ENCODE measurements at regions not wholly inside any gene's neighbourhood (a gene's known extent, or its start where the extent isn't known, plus 50 kb on each side); places are given as distances from the start of the nearest gene placed in this dataset.

GRCh38 chr4:138710297-138710696 lies 305.3 kb upstream of the NOCT start:
- no peak overlapping the region for H3K4me3 ChIP-seq
- H3K27ac ChIP-seq (ENCODE audit: low read depth in 1 of 2, low read length in 1 of 2): no peak overlapping the region
- no peak for ATAC-seq (ENCODE audit: insufficient read depth, low FRiP score)
- no peaks in the 10 kb centered on the region for H3K36me3 ChIP-seq (ENCODE audit: control insufficient read depth in 4 of 4, insufficient read depth in 4 of 4, low read length in 4 of 4)
- no peak for DNase-seq
- H3K4me1 ChIP-seq (ENCODE audit: control insufficient read depth in 5 of 5, insufficient read depth in 5 of 5, low read length in 5 of 5): no peaks in the 10 kb centered on the region
- H3K27me3 ChIP-seq (ENCODE audit: control insufficient read depth in 3 of 3, insufficient read depth in 3 of 3, low read length in 2 of 3): no peaks in the 10 kb centered on the region
- no peaks in the 10 kb centered on the region for H3K9me3 ChIP-seq (ENCODE audit: control insufficient read depth in 4 of 4, insufficient read depth in 3 of 4, low read length in 3 of 4)
- no peak overlapping the region for H3K9ac ChIP-seq (ENCODE audit: insufficient read depth in 1 of 2, low read length in 2 of 2)
- 88 to 94% methylated on average over 7 of the region's 7 CpGs for WGBS, 2 donors
- no peak for TF ChIP-seq CTCF (IDR thresholded peaks at IDR 0.05; ENCODE audit: control extremely low read depth, extremely low read depth)

GRCh38 chr4:138709859-138710258 lies 305.7 kb upstream of the NOCT start:
- 92% methylated on average over 3 of the region's 3 CpGs for WGBS, 2 donors
- DNase-seq (no peak), ATAC-seq (ENCODE audit: insufficient read depth, low FRiP score) (no peak)
- no peak overlapping the region for H3K9ac ChIP-seq (ENCODE audit: insufficient read depth in 1 of 2, low read length in 2 of 2)
- H3K27me3 ChIP-seq (ENCODE audit: control insufficient read depth in 3 of 3, insufficient read depth in 3 of 3, low read length in 2 of 3): no peaks in the 10 kb centered on the region
- no peaks in the 10 kb centered on the region for H3K36me3 ChIP-seq (ENCODE audit: control insufficient read depth in 4 of 4, insufficient read depth in 4 of 4, low read length in 4 of 4)
- H3K27ac ChIP-seq (ENCODE audit: low read depth in 1 of 2, low read length in 1 of 2): no peak overlapping the region
- H3K9me3 ChIP-seq (ENCODE audit: control insufficient read depth in 4 of 4, insufficient read depth in 3 of 4, low read length in 3 of 4): no peaks in the 10 kb centered on the region
- no peak for TF ChIP-seq CTCF (IDR thresholded peaks at IDR 0.05; ENCODE audit: control extremely low read depth, extremely low read depth)
- H3K4me1 ChIP-seq (ENCODE audit: control insufficient read depth in 5 of 5, insufficient read depth in 5 of 5, low read length in 5 of 5): no peaks in the 10 kb centered on the region
- H3K4me3 ChIP-seq: no peak overlapping the region

GRCh38 chr4:138707746-138708677 lies 307.6 kb upstream of the NOCT start:
- DNase-seq: no peak
- Histone ChIP-seq H3K9ac (ENCODE audit: insufficient read depth in 1 of 2, low read length in 2 of 2) (no peak overlapping the region), H3K9me3 (ENCODE audit: control insufficient read depth in 4 of 4, insufficient read depth in 3 of 4, low read length in 3 of 4) (no peaks in the 10 kb centered on the region), H3K27ac (ENCODE audit: low read depth in 1 of 2, low read length in 1 of 2) (no peak overlapping the region), H3K36me3 (ENCODE audit: control insufficient read depth in 4 of 4, insufficient read depth in 4 of 4, low read length in 4 of 4) (no peaks in the 10 kb centered on the region), H3K4me1 (ENCODE audit: control insufficient read depth in 5 of 5, insufficient read depth in 5 of 5, low read length in 5 of 5) (no peaks in the 10 kb centered on the region), H3K4me3 (no peak overlapping the region), H3K27me3 (ENCODE audit: control insufficient read depth in 3 of 3, insufficient read depth in 3 of 3, low read length in 2 of 3) (no peaks in the 10 kb centered on the region)
- no peak for ATAC-seq (ENCODE audit: insufficient read depth, low FRiP score)
- WGBS, 2 donors: 72 to 82% methylated on average over 8 of the region's 8 CpGs
- TF ChIP-seq CTCF (IDR thresholded peaks at IDR 0.05; ENCODE audit: control extremely low read depth, extremely low read depth): no peak
